HuH-7 (cell line): ENCODE measurements at regions not wholly inside any gene's neighbourhood (a gene's known extent, or its start where the extent isn't known, plus 50 kb on each side); places are given as distances from the start of the nearest gene placed in this dataset.

Experiments used
- DNase-seq: peaks from one replicate; pipeline ENCODE4 v3.0.0; 2011; ENCODE audit warnings: low spot score

DNA sequence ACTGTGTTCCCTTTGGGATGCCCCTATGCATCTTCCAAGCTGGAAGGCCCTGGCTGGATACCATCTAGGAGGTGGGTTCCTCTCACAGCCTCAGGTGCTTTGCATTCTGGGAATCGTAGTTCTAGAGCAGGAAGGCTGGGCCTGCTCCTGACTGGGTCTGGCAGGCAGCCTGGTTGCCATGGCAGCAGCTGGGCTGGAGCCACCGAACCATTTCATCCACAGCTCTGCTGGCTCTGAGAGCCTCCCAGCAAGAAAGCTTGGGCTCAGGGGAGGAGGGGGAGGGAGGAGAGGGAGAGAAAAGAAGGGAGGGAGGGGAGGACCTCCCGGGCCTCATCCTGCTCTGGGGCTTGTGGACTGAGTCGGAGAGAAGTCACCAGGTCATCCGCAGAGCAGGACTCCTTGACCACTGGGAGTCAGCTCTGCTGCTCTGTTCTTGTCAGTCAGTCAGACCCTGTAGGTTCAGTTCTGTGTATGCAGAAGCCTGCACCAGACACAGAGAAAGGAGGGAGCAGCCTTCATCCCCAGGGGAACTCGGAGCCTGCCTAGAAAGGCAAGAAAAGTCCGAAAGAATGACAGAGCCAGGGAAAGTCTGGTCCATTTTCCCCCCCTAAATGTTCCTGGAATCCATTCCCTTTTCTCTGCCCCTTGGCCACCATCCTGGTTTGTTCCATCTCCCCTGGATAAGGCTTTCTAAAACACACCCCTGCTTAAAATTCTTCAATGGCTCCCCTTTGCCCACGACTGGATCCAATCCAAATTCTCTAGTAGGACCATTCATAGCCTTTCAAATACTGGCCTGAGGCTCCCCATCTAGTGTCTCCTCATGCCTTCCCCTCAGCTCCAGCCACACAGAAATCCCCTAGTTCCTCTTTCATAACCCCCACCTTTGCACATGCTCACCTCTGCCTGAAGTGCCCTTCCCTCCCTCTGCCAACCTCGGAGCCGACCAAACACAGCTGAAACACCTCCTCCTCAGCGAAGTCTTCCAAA lies 65.4 kb upstream of the ARAP3 start:
- DNase-seq: no peak

DNA sequence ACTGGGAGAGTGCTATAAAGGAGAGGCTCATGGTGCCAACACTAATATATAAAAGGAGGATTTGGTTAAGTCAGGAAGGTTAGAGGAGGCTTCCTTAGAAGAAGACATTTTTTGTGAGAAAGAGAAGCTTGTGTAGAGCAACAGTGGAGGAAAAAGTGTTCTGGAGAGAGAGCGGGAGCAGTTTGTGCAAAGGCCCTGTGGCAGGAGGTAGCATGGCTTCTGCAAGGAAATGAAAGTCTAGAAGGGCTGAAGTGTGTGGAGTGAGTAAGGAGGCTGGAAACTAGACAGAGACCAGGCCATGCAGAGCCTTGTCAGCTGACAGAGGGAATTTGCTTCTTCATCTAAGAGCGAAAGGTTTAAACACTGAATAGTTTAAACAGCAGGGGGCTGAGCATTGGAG lies 64.4 kb upstream of the ARAP3 start:
- no peak for DNase-seq

DNA sequence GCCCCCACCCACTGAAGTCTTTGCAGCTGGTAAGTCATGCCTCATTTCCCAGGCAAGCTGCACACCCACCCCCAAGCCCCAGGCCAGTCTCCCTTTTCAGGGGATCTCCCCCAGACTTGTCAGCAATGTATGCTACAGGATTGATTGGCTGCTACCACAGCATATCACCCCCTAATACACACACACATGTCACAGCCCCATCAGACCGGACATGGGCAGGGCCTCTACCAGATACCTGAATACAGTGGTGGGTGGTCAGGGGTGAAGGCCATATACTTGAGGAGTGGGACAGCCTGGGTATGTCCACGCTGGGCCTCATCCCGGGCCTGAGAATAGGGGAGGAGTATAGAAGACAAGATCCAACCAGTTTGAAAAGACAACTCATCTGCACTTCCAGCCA lies 63.4 kb upstream of the ARAP3 start:
- no peak for DNase-seq

GRCh38 chr5:141743866-141744272 lies 61.8 kb upstream of the ARAP3 start:
- no peak for DNase-seq

DNA sequence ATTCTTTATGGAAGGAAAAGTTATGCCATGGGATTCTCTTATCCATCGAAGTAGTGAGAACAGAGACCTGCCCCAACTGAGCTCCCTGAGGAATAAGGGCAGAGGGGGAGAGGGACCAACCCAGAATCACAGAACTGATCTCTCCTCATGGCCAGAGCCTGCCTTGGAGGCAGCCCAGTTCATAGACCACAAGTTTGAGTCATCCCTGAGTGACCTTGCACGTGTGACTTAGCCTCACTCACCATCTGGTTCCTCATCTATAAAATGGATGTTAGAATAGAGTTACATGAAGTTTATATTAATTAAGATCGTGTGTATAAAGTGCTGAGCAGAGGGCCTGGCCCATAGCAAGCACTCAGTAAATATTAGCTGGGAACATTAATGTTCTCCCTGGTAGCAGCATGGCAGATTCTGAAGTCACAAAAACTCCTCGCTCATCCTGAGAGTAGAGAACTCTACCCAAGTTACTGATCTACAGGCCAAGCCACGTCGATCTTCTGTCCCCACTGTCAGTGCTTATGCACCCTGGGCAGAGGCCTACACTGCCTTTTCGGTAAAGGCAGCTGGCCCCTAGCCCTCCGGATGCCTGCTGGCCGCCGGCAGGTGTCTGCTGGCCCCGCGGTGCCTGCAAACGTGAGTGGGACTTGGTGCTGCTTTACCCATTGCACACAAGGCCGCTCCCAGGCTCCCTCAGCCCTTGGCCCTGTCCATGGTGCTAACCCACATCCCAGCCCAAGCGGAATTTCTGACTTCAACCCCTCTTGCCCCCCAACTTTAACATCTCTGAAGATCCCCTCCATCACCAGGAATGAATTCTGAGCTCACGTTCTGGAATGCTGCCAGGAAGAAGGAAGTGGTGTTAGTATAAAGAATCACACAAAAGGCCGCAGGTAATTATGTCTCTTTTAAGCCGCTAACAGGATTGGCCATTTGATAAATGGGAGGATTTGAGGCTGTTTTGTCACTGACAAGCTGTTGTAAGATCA lies 61.1 kb upstream of the ARAP3 start:
- peak; percentile 49 for DNase-seq

- no peak for DNase-seq
Observed at GRCh38 chr5:141742144-141742543, 60.1 kb upstream of the ARAP3 start.

GRCh38 chr5:141740885-141741284 lies 58.9 kb upstream of the ARAP3 start:
- no peak for DNase-seq

DNA sequence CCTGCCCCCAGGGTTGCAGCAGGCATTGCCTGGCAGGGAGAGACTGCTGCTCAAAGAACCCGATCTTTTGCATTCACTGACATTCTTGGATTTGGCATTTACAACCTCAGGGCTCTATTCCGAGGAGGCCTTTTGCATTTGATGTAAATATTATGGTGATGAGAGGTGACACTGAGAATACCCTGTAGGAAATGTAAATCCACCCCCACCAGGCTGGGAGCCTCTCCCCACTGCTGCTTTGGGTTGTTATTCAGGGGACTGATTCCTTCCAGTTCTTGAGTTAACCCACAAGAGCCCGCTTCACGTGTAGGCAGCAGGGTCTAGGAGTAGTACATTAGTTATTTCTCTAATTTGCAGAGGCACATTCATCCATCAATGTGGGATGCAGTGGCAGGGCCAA lies 55.5 kb upstream of the ARAP3 start:
- DNase-seq: no peak

DNA sequence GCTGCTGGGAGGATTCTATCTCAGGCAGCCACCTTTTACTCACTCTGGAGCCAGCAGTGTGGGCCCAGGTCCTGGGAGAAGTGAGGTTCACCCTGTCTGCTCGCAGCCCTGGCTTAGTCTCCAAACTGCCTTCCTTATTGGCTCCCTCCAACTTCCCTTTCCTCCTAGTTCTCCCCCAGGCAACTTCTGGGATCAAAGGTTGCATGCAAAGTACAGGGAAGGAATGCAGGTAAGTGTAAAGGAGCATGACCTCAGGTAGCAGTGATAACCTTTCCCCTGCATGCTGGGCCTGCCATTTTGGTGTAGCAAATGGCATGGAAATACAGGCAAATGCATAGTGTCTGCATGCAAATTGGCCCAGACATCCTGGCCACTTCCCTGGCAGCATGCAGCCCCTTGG lies 53.8 kb upstream of the ARAP3 start:
- DNase-seq: no peak

- peak; percentile 58 for DNase-seq
Observed at GRCh38 chr5:141734501-141735229, 52.6 kb upstream of the ARAP3 start.

DNA sequence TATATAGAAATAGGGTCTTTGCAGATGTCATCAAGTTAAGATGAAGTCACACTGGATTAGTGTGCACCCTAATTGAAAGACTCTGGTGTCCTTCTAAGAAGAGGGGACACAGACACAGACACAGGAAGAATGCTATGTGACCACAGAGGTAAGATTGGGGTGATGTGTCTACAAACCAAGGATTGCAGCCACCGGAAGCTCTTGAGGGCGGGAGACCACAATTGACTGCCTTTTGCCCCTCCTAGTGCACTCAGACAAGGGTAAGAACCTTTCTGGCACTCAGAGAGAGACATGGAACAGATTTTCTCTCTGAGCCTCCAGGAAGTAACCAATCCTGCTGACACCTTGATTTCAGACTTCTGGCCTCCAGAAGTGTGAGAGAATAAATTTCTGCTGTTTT lies 51.2 kb upstream of the ARAP3 start:
- no peak for DNase-seq

GRCh38 chr5:141732417-141732816 lies 50.4 kb upstream of the ARAP3 start:
- no peak for DNase-seq
